Skeletal muscle tissue (tissue), 3 donors: ENCODE measurements at regions not wholly inside any gene's neighbourhood (a gene's known extent, or its start where the extent isn't known, plus 50 kb on each side); places are given as distances from the start of the nearest gene placed in this dataset.
A peak's percentile ranks its signal among the peaks of the same experiment; 100 is the strongest.

Experiments used
- H3K27ac ChIP-seq: one replicate; pipeline ENCODE4 v1.7.0; 2013; ENCODE audit warnings: mild to moderate bottlenecking, low read depth, low read length, inconsistent platforms
- H3K27me3 ChIP-seq, 3 donors: one replicate each; pipeline ENCODE4 v1.7.0; 2013; ENCODE audit warnings: low read length in 3 of 3; ENCODE audit not compliant: control insufficient read depth in 3 of 3, insufficient read depth in 3 of 3
- H3K36me3 ChIP-seq, 3 donors: one replicate each; pipeline ENCODE4 v1.7.0; 2013; ENCODE audit warnings: low read length in 3 of 3; ENCODE audit not compliant: control insufficient read depth in 3 of 3, insufficient read depth in 3 of 3
- H3K4me1 ChIP-seq, 3 donors: one replicate each; pipeline ENCODE4 v1.7.0; 2013; ENCODE audit warnings: low read length in 3 of 3, mild to moderate bottlenecking in 3 of 3; ENCODE audit not compliant: control insufficient read depth in 3 of 3, insufficient read depth in 3 of 3
- H3K4me3 ChIP-seq, 3 donors: one replicate each; pipeline ENCODE4 v1.7.0; 2013; ENCODE audit warnings: low read length in 3 of 3
- H3K9ac ChIP-seq, 3 donors: one replicate each; pipeline ENCODE4 v1.7.0; 2013; ENCODE audit warnings: low read length in 3 of 3, mild to moderate bottlenecking in 3 of 3, moderate library complexity in 2 of 3, low read depth in 1 of 3
- H3K9me3 ChIP-seq, 3 donors: one replicate each; pipeline ENCODE4 v1.7.0; 2013; ENCODE audit warnings: low read length in 3 of 3; ENCODE audit not compliant: control insufficient read depth in 3 of 3
- donor health status: Osteomylitis.

- Histone ChIP-seq H3K27me3 (no peaks in the 10 kb centered on the region), H3K9me3 (no peaks in the 10 kb centered on the region), H3K4me3 (no peak overlapping the region), H3K4me1 (peaks cover under 1 to 13% (median 4%) of the 10 kb centered on the region in 3 donors), H3K27ac (no peak overlapping the region), H3K36me3 (no peaks in the 10 kb centered on the region), H3K9ac (no peak overlapping the region)
These were observed 222.5 kb upstream of the LRFN2 start for GRCh38 chr6:40809627-40810026.

GRCh38 chr6:40807484-40807883 is 220.3 kb upstream of the LRFN2 start:
- Histone ChIP-seq H3K27me3 (no peaks in the 10 kb centered on the region), H3K4me1 (peaks cover 4 to 24% (median 9%) of the 10 kb centered on the region in 3 donors), H3K9me3 (no peaks in the 10 kb centered on the region), H3K27ac (no peak overlapping the region), H3K4me3 (no peak overlapping the region), H3K36me3 (no peaks in the 10 kb centered on the region), H3K9ac (no peak overlapping the region)

GRCh38 chr6:40806256-40806864 is 219.2 kb upstream of the LRFN2 start:
- no peak overlapping the region for H3K4me3 ChIP-seq
- H3K27ac ChIP-seq: no peak overlapping the region
- H3K9me3 ChIP-seq: no peaks in the 10 kb centered on the region
- peak overlapping the region in 1 of 3 donors; percentile 40 for H3K9ac ChIP-seq
- no peaks in the 10 kb centered on the region for H3K27me3 ChIP-seq
- peaks cover 7 to 29% (median 12%) of the 10 kb centered on the region in 3 donors for H3K4me1 ChIP-seq
- H3K36me3 ChIP-seq: no peaks in the 10 kb centered on the region

GRCh38 chr6:40805336-40805735 is 218.2 kb upstream of the LRFN2 start:
- H3K27ac ChIP-seq: no peak overlapping the region
- peak overlapping the region in 1 of 3 donors; percentile 25 for H3K9ac ChIP-seq
- H3K4me3 ChIP-seq: no peak overlapping the region
- H3K9me3 ChIP-seq: no peaks in the 10 kb centered on the region
- H3K36me3 ChIP-seq: no peaks in the 10 kb centered on the region
- no peaks in the 10 kb centered on the region for H3K27me3 ChIP-seq
- peaks cover 7 to 29% (median 12%) of the 10 kb centered on the region in 3 donors for H3K4me1 ChIP-seq

GRCh38 chr6:40804905-40805304 is 217.7 kb upstream of the LRFN2 start:
- H3K9me3 ChIP-seq: no peaks in the 10 kb centered on the region
- H3K4me3 ChIP-seq: no peak overlapping the region
- no peaks in the 10 kb centered on the region for H3K27me3 ChIP-seq
- H3K27ac ChIP-seq: no peak overlapping the region
- H3K36me3 ChIP-seq: no peaks in the 10 kb centered on the region
- no peak overlapping the region for H3K9ac ChIP-seq
- peaks cover 7 to 29% (median 12%) of the 10 kb centered on the region in 3 donors for H3K4me1 ChIP-seq

GRCh38 chr6:40803897-40804702 is 216.9 kb upstream of the LRFN2 start:
- Histone ChIP-seq H3K9ac (no peak overlapping the region), H3K9me3 (no peaks in the 10 kb centered on the region), H3K36me3 (no peaks in the 10 kb centered on the region), H3K4me1 (peaks cover 7 to 29% (median 12%) of the 10 kb centered on the region in 3 donors), H3K4me3 (no peak overlapping the region), H3K27ac (no peak overlapping the region), H3K27me3 (no peaks in the 10 kb centered on the region)

- Histone ChIP-seq H3K36me3 (no peaks in the 10 kb centered on the region), H3K27me3 (no peaks in the 10 kb centered on the region), H3K4me1 (peaks cover 7 to 29% (median 12%) of the 10 kb centered on the region in 3 donors), H3K4me3 (no peak overlapping the region), H3K9ac (no peak overlapping the region), H3K9me3 (no peaks in the 10 kb centered on the region), H3K27ac (no peak overlapping the region)
These were observed 215.3 kb upstream of the LRFN2 start for GRCh38 chr6:40802481-40802880.

- H3K36me3 ChIP-seq: no peaks in the 10 kb centered on the region
- no peak overlapping the region for H3K4me3 ChIP-seq
These were observed 212.4 kb upstream of the LRFN2 start for GRCh38 chr6:40799296-40800140.

GRCh38 chr6:40798069-40798770 is 211.1 kb upstream of the LRFN2 start:
- no peak overlapping the region for H3K9ac ChIP-seq
- no peak overlapping the region for H3K27ac ChIP-seq
- H3K9me3 ChIP-seq: no peaks in the 10 kb centered on the region
- H3K27me3 ChIP-seq: no peaks in the 10 kb centered on the region
- no peak overlapping the region for H3K4me3 ChIP-seq
- H3K36me3 ChIP-seq: no peaks in the 10 kb centered on the region
- H3K4me1 ChIP-seq: peaks cover 11 to 16% (median 16%) of the 10 kb centered on the region in 3 donors

More at GRCh38 chr6:40799296-40800140, 212.4 kb upstream of the LRFN2 start:
- no peak overlapping the region for H3K9ac ChIP-seq
- H3K27me3 ChIP-seq: no peaks in the 10 kb centered on the region
- peaks cover 9 to 19% (median 12%) of the 10 kb centered on the region in 3 donors for H3K4me1 ChIP-seq
- no peaks in the 10 kb centered on the region for H3K9me3 ChIP-seq
- no peak overlapping the region for H3K27ac ChIP-seq
